GM12878 (cell line): ENCODE measurements at regions not wholly inside any gene's neighbourhood (a gene's known extent, or its start where the extent isn't known, plus 50 kb on each side); places are given as distances from the start of the nearest gene placed in this dataset.

Experiments used
- ATAC-seq: fragments of 200-7000 bp; cut with Tn5 transposase; 3 replicates; pipeline ENCODE4 v1.9.1; 2020; ENCODE audit warnings: mild to moderate bottlenecking, moderate library complexity
- BruUV-seq: library from RNA; stranded (reverse); fragments of 400-500 nt; replicated peaks from 2 replicates; lab custom pipeline; 2021; lab: Mats Ljungman, UMichigan
- CTCF ChIA-PET: fragments of 300-600 bp; sonication (Branson Sonifier 250); formaldehyde crosslinking; extraction: SDS; loops from one replicate; lab custom pipeline; 2021; ENCODE audit warnings: inconsistent platforms; lab: Yijun Ruan, JAX
- POLR2A ChIA-PET: fragments of 350-600 bp; formaldehyde crosslinking; extraction: SDS; loops from one replicate; lab custom pipeline; 2021; ENCODE audit warnings: inconsistent platforms; lab: Charles Lee
- RAD21 ChIA-PET: fragments of 300-600 bp; sonication (Branson Sonifier 250); formaldehyde crosslinking; loops from one replicate; lab custom pipeline; 2023; ENCODE audit warnings: antibody characterized with exemption; ENCODE audit not compliant: unreplicated experiment; lab: Charles Lee
- SMC1A ChIA-PET: fragments of 300-600 bp; sonication (Branson Sonifier 250); formaldehyde crosslinking; loops from one replicate; lab custom pipeline; 2023; ENCODE audit not compliant: unreplicated experiment, uncharacterized antibody; lab: Charles Lee
- DNase-seq: peaks from one replicate; pipeline ENCODE4 v3.0.0-alpha.2; 2011; ENCODE audit warnings: low read depth, low spot score
- FAIRE-seq: peaks from 3 replicates; lab custom pipeline; 2011; peaks lifted over from hg19 to GRCh38; lab: Jason Lieb, UNC
- H2AFZ ChIP-seq: 2 replicates; pipeline ENCODE4 v1.6.0; 2011; ENCODE audit warnings: low read depth, low read length, control low read depth; ENCODE audit not compliant: control insufficient read depth
- H3K27ac ChIP-seq: 2 replicates; pipeline ENCODE4 v1.5.1; 2011; ENCODE audit warnings: control low read depth; ENCODE audit not compliant: control insufficient read depth, insufficient read depth
- H3K27me3 ChIP-seq, 2 experiments: replicated peaks in 1 of 2; 2 replicates each; pipeline versions ENCODE4 v1.6.0 to v1.6.1; 2011; ENCODE audit warnings: low read length in 1 of 2; ENCODE audit not compliant: control insufficient read depth in 2 of 2, insufficient read depth in 2 of 2
- H3K36me3 ChIP-seq, 2 experiments: 2 replicates each; pipeline ENCODE4 v1.5.1; 2011; ENCODE audit warnings: low read length in 1 of 2; ENCODE audit not compliant: control insufficient read depth in 2 of 2, insufficient read depth in 2 of 2
- H3K4me1 ChIP-seq: 2 replicates; pipeline ENCODE4 v1.6.1; 2011; ENCODE audit warnings: mild to moderate bottlenecking, low read length, moderate library complexity, mixed read lengths; ENCODE audit not compliant: control insufficient read depth, insufficient read depth
- H3K4me2 ChIP-seq: 2 replicates; pipeline ENCODE4 v1.6.0; 2011; ENCODE audit warnings: control low read depth; ENCODE audit not compliant: control insufficient read depth, insufficient read depth
- H3K4me3 ChIP-seq: fragments of 200-600 bp; sonication (generic); 2 replicates; pipeline ENCODE4 v1.5.1; 2016
- H3K79me2 ChIP-seq: 2 replicates; pipeline ENCODE4 v1.6.0; 2011; ENCODE audit warnings: low read length; ENCODE audit not compliant: control insufficient read depth, insufficient read depth
- H3K9ac ChIP-seq: 2 replicates; pipeline ENCODE4 v1.8.0; 2011; ENCODE audit warnings: low read length, control low read depth, mixed read lengths; ENCODE audit not compliant: control insufficient read depth, insufficient read depth
- H3K9me3 ChIP-seq: replicated peaks from 3 replicates; pipeline ENCODE4 v1.5.1; 2011; ENCODE audit warnings: mild to moderate bottlenecking, low read length; ENCODE audit not compliant: control insufficient read depth, insufficient read depth
- H4K20me1 ChIP-seq: 2 replicates; pipeline ENCODE4 v1.6.0; 2011; ENCODE audit not compliant: control insufficient read depth, insufficient read depth
- BRCA1 ChIP-seq: IDR thresholded peaks from 2 replicates; pipeline ENCODE4 v1.6.1; 2011; ENCODE audit warnings: low read depth, low read length, improper control_type of control experiment
- CBX5 ChIP-seq: sonication (generic); IDR thresholded peaks from 2 replicates; pipeline ENCODE4 v1.6.1; 2016; ENCODE audit warnings: low read depth, moderate library complexity, mild to moderate bottlenecking, inconsistent platforms
- HDAC6 ChIP-seq: fragments of 200-600 bp; sonication (generic); IDR thresholded peaks from one replicate; pipeline ENCODE4 v1.8.0; 2017; ENCODE audit warnings: antibody characterized with exemption; ENCODE audit not compliant: unreplicated experiment
- KLF5 ChIP-seq: fragments of 450-650 bp; IDR thresholded peaks from 2 replicates; pipeline ENCODE4 v1.6.1; 2014; ENCODE audit warnings: mild to moderate bottlenecking; ENCODE audit not compliant: partially characterized antibody
- NR2C2 ChIP-seq: IDR thresholded peaks from 2 replicates; pipeline ENCODE4 v1.6.1; 2011; ENCODE audit warnings: borderline replicate concordance, low read depth; ENCODE audit not compliant: control insufficient read depth, insufficient read length
- PBX3 ChIP-seq: IDR thresholded peaks from 2 replicates; pipeline ENCODE4 v1.6.1; 2011; ENCODE audit warnings: mild to moderate bottlenecking, low read depth, low read length, moderate library complexity; ENCODE audit not compliant: insufficient replicate concordance
- PML ChIP-seq: IDR thresholded peaks from 2 replicates; pipeline ENCODE4 v1.6.1; 2012; ENCODE audit warnings: low read length, inconsistent platforms
- SIN3A ChIP-seq: IDR thresholded peaks from 2 replicates; pipeline ENCODE4 v1.6.1; 2012; ENCODE audit warnings: low read depth, low read length, improper control_type of control experiment
- SMARCA5 ChIP-seq: fragments of 450-650 bp; IDR thresholded peaks from 2 replicates; pipeline ENCODE4 v1.6.1; 2017; ENCODE audit warnings: mild to moderate bottlenecking
- SMC3 ChIP-seq: IDR thresholded peaks from 2 replicates; pipeline ENCODE4 v1.6.1; 2011; ENCODE audit warnings: low read length, improper control_type of control experiment, borderline replicate concordance
- SP1 ChIP-seq: IDR thresholded peaks from one replicate; pipeline ENCODE4 v1.6.1; 2011; ENCODE audit warnings: low read depth, low read length
- SREBF1 ChIP-seq: IDR thresholded peaks from 2 replicates; pipeline ENCODE4 v1.6.1; 2012; ENCODE audit warnings: mild to moderate bottlenecking, low read length
- STAT3 ChIP-seq: IDR thresholded peaks from 2 replicates; pipeline ENCODE4 v1.6.1; 2011; ENCODE audit warnings: low read depth, low read length, improper control_type of control experiment
- SUPT20H ChIP-seq: IDR thresholded peaks from 2 replicates; pipeline ENCODE4 v1.6.1; 2011; ENCODE audit warnings: low read depth, mild to moderate bottlenecking, low read length, moderate library complexity, borderline replicate concordance; ENCODE audit not compliant: control insufficient read depth
- ZNF274 ChIP-seq: IDR thresholded peaks from one replicate; pipeline ENCODE4 v1.8.0; 2011; ENCODE audit not compliant: insufficient read length, insufficient read depth
- ZZZ3 ChIP-seq: IDR thresholded peaks from 2 replicates; pipeline ENCODE4 v1.6.1; 2011; ENCODE audit warnings: low read depth; ENCODE audit not compliant: control insufficient read depth, insufficient read length
- WGBS: methylation state at CpG from one replicate; pipeline ENCODE4 v1.1.6; 2016; ENCODE audit warnings: low lambda C conversion rate; ENCODE audit not compliant: insufficient replicate concordance, insufficient coverage; ENCODE audit errors: missing lambda C conversion rate; 5-methylcytosine and 5-hydroxymethylcytosine counted together
- in situ Hi-C: fragments of 300-500 bp; cut with MboI; formaldehyde crosslinking; loops from 9 replicates; pipeline ENCODE4 v1.14.3; 2018; ENCODE audit warnings: mixed read lengths
- intact Hi-C: fragments of 100-400 bp; cut with micrococcal nuclease; formaldehyde crosslinking; loops from one replicate; pipeline ENCODE4 v1.14.2; 2022; ENCODE audit not compliant: unreplicated experiment

GRCh38 chr6:143607168-143607567 lies 70.6 kb upstream of the PHACTR2 start:
- in situ Hi-C loops (no loop called here), intact Hi-C loops (no loop called here)
- no peaks in the 10 kb centered on the region for H3K36me3 ChIP-seq
- 47% methylated on average over 7 of the region's 7 CpGs for WGBS
- no peaks in the 10 kb centered on the region for H3K79me2 ChIP-seq
- ATAC-seq = no peak
- H3K4me2 ChIP-seq = no peak overlapping the region
- BruUV-seq = no TSS peak
- H4K20me1 ChIP-seq = no peaks in the 10 kb centered on the region
- no peak overlapping the region for H3K9ac ChIP-seq
- ChIA-PET SMC1A (no interaction called here), POLR2A (no interaction called here), CTCF (no interaction called here), RAD21 (no interaction called here)
- DNase-seq = no peak
- FAIRE-seq = no peak
- no peak overlapping the region for H2AFZ ChIP-seq
- TF ChIP-seq SMARCA5 (no peak), SMC3 (no peak), NR2C2 (no peak), BRCA1 (no peak), SREBF1 (no peak), ZNF274 (no peak), ZZZ3 (no peak), CBX5 (no peak), STAT3 (no peak), SIN3A (no peak)
- H3K4me1 ChIP-seq = no peaks in the 10 kb centered on the region
- H3K4me3 ChIP-seq = no peak overlapping the region
- no peaks in the 10 kb centered on the region for H3K9me3 ChIP-seq
- H3K27ac ChIP-seq = no peak overlapping the region
- H3K27me3 ChIP-seq = no peaks in the 10 kb centered on the region

- POLR2A ChIA-PET = no interaction called here
- Histone ChIP-seq H3K36me3 (no peaks in the 10 kb centered on the region), H4K20me1 (no peaks in the 10 kb centered on the region), H3K79me2 (no peaks in the 10 kb centered on the region), H3K4me2 (no peak overlapping the region), H2AFZ (no peak overlapping the region), H3K9me3 (no peaks in the 10 kb centered on the region), H3K4me1 (no peaks in the 10 kb centered on the region), H3K9ac (no peak overlapping the region), H3K27ac (no peak overlapping the region), H3K27me3 (no peaks in the 10 kb centered on the region), H3K4me3 (no peak overlapping the region)
- ATAC-seq (no peak), FAIRE-seq (no peak), DNase-seq (no peak)
- TF ChIP-seq PML (no peak), SP1 (no peak), SUPT20H (no peak), PBX3 (no peak), HDAC6 (no peak), KLF5 (no peak)
- RAD21 ChIA-PET = no interaction called here
- 53% methylated on average over 6 of the region's 6 CpGs for WGBS
- no TSS peak for BruUV-seq
- intact Hi-C loops = no loop called here
- in situ Hi-C loops = no loop called here
- SMC1A ChIA-PET = interaction anchor here (0.6 kb wide), 1 partner anchor 45 kb away, joined by 3 read pairs; no protein-coding TSS in a partner anchor
- CTCF ChIA-PET = no interaction called here
These were observed 71.8 kb upstream of the PHACTR2 start for GRCh38 chr6:143605906-143606521.
